ENCODE measurements at regions not wholly inside any gene's neighbourhood (a gene's known extent, or its start where the extent isn't known, plus 50 kb on each side); places are given as distances from the start of the nearest gene placed in this dataset.

GRCh38 chr6:149149653-149150052 lies 167.9 kb upstream of the TAB2 start:
- DNase-seq (ENCODE audit: low read depth, low spot score) = no peak

- DNase-seq (ENCODE audit: low read depth, low spot score) = no peak
Observed at GRCh38 chr6:149150301-149150700, 167.2 kb upstream of the TAB2 start.

- DNase-seq (ENCODE audit: low read depth, low spot score) = no peak
Observed at GRCh38 chr6:149150801-149151398, 166.6 kb upstream of the TAB2 start.

GRCh38 chr6:149152521-149152920 lies 165.0 kb upstream of the TAB2 start:
- DNase-seq (ENCODE audit: low read depth, low spot score) = no peak

GRCh38 chr6:149153100-149153499 lies 164.4 kb upstream of the TAB2 start:
- no peak for DNase-seq (ENCODE audit: low read depth, low spot score)

- no peak for DNase-seq (ENCODE audit: low read depth, low spot score)
Observed at GRCh38 chr6:149153693-149154092, 163.8 kb upstream of the TAB2 start.

GRCh38 chr6:149154261-149154821 lies 163.2 kb upstream of the TAB2 start:
- no peak for DNase-seq (ENCODE audit: low read depth, low spot score)

- no peak for DNase-seq (ENCODE audit: low read depth, low spot score)
Observed at GRCh38 chr6:149157126-149157525, 160.4 kb upstream of the TAB2 start.

GRCh38 chr6:149158076-149158475 lies 159.4 kb upstream of the TAB2 start:
- DNase-seq (ENCODE audit: low read depth, low spot score) = no peak

- no peak for DNase-seq (ENCODE audit: low read depth, low spot score)
Observed at GRCh38 chr6:149160943-149161342, 156.6 kb upstream of the TAB2 start.

- DNase-seq (ENCODE audit: low read depth, low spot score) = no peak
Observed at GRCh38 chr6:149162924-149163323, 154.6 kb upstream of the TAB2 start.

- DNase-seq (ENCODE audit: low read depth, low spot score) = no peak
Observed at GRCh38 chr6:149164199-149164750, 153.2 kb upstream of the TAB2 start.

- DNase-seq (ENCODE audit: low read depth, low spot score) = no peak
Observed at GRCh38 chr6:149166336-149166735, 151.2 kb upstream of the TAB2 start.

GRCh38 chr6:149166747-149167146 lies 150.8 kb upstream of the TAB2 start:
- no peak for DNase-seq (ENCODE audit: low read depth, low spot score)

GRCh38 chr6:149168968-149169367 lies 148.5 kb upstream of the TAB2 start:
- DNase-seq (ENCODE audit: low read depth, low spot score) = no peak

- no peak for DNase-seq (ENCODE audit: low read depth, low spot score)
Observed at GRCh38 chr6:149169761-149170511, 147.6 kb upstream of the TAB2 start.

GRCh38 chr6:149170564-149171452 lies 146.7 kb upstream of the TAB2 start:
- no peak for DNase-seq (ENCODE audit: low read depth, low spot score)

- no peak for DNase-seq (ENCODE audit: low read depth, low spot score)
Observed at GRCh38 chr6:149173222-149173621, 144.3 kb upstream of the TAB2 start.

GRCh38 chr6:149174962-149175361 lies 142.6 kb upstream of the TAB2 start:
- DNase-seq (ENCODE audit: low read depth, low spot score) = no peak

- DNase-seq (ENCODE audit: low read depth, low spot score) = no peak
Observed at GRCh38 chr6:149176971-149177667, 140.4 kb upstream of the TAB2 start.

- no peak for DNase-seq (ENCODE audit: low read depth, low spot score)
Observed at GRCh38 chr6:149179431-149179830, 138.1 kb upstream of the TAB2 start.

Data from iPS DF 19.7 (cell line).